ENCODE measurements at regions not wholly inside any gene's neighbourhood (a gene's known extent, or its start where the extent isn't known, plus 50 kb on each side); places are given as distances from the start of the nearest gene placed in this dataset.

DNA sequence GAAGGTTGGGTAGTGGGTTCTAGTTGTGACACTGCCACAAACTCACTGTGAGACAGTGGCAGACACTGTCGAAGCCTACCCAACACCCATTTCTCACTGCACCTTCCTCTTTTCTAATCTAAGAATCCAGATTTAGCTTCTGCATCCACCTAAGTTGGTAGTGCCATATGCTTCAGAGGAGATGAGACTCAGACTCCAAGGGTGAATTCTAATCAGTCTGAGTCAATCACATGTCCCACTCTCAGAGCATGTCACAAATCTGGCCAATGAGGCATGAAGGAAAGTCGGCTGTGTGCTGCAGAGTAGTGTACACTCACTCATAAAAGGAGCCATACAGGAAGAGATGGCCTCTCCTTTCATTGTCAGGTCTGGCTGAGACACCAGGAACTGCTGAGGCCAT is 102.1 kb upstream of the RAP1B start:
- Histone ChIP-seq H3K36me3 (replicated peaks in 1 of 2) (no peaks in the 10 kb centered on the region), H3K9me3 (replicated peaks in 1 of 3) (no peaks in the 10 kb centered on the region), H3K4me3 (no peak overlapping the region), H3K27ac (no peak overlapping the region), H3K27me3 (no peaks in the 10 kb centered on the region), H3K4me1 (replicated peaks in 1 of 2) (no peaks in the 10 kb centered on the region)
- TF ChIP-seq POLR2A (IDR thresholded peaks at IDR 0.05): no peak
- TF ChIP-seq, protein P1, sequence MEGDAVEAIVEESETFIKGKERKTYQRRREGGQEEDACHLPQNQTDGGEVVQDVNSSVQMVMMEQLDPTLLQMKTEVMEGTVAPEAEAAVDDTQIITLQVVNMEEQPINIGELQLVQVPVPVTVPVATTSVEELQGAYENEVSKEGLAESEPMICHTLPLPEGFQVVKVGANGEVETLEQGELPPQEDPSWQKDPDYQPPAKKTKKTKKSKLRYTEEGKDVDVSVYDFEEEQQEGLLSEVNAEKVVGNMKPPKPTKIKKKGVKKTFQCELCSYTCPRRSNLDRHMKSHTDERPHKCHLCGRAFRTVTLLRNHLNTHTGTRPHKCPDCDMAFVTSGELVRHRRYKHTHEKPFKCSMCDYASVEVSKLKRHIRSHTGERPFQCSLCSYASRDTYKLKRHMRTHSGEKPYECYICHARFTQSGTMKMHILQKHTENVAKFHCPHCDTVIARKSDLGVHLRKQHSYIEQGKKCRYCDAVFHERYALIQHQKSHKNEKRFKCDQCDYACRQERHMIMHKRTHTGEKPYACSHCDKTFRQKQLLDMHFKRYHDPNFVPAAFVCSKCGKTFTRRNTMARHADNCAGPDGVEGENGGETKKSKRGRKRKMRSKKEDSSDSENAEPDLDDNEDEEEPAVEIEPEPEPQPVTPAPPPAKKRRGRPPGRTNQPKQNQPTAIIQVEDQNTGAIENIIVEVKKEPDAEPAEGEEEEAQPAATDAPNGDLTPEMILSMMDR (IDR thresholded peaks at IDR 0.05): no peak
- intact Hi-C loops (cut with DNase I): no loop called here
- no peak for DNase-seq
- WGBS, 4 donors: 80 to 92% (median 87%) methylated on average over 1 to 2 of the region's 2 CpGs

DNA sequence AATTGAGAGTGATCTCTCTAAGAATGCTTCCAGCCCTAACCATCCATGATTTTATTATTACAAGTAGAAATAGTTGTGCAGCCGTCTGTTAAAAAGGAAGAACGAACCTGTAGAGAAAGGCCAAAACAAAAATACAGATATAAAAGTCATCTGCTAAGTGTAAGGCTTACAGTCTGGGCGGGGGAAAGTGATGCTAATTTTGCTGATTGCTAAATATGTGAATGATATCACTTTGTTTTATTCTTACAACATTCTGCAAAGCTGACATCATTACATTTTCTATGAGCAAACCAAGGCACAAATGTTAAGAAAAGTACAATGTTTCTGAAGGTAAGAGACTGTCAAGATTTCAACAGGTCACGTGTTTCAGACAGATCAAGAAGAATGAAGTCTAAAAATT is 101.5 kb upstream of the RAP1B start:
- H3K36me3 ChIP-seq (replicated peaks in 1 of 2): no peaks in the 10 kb centered on the region
- no peak for TF ChIP-seq POLR2A (IDR thresholded peaks at IDR 0.05)
- TF ChIP-seq, protein P1 (IDR thresholded peaks at IDR 0.05): no peak
- DNase-seq: no peak
- no peaks in the 10 kb centered on the region for H3K9me3 ChIP-seq (replicated peaks in 1 of 3)
- no peak overlapping the region for H3K4me3 ChIP-seq
- no peaks in the 10 kb centered on the region for H3K4me1 ChIP-seq (replicated peaks in 1 of 2)
- intact Hi-C loops (cut with DNase I): no loop called here
- no peak overlapping the region for H3K27ac ChIP-seq
- no peaks in the 10 kb centered on the region for H3K27me3 ChIP-seq
- 89 to 94% (median 93%) methylated on average over 4 of the region's 4 CpGs for WGBS, 4 donors

DNA sequence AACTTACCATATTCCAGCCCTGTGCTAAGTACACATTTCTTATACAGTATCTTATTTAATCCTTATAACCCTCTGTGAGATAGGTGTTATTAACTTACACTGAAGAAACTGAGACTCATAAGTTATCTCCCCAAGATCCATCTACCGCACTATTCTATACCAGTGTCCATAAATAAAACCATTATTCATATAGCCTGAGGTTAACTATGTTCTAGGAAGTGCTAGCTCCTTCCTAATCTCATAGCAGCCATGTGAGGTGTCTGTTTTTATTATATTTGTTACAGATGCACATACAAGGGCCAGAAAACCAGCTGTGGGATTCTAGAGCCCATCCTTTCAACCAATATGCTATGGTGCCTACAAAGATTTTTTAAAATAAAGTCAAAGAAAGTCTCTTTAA is 100.3 kb upstream of the RAP1B start:
- 87 to 97% (median 91%) methylated on average over 1 of the region's 1 CpG for WGBS, 4 donors
- H3K4me1 ChIP-seq (replicated peaks in 1 of 2): no peaks in the 10 kb centered on the region
- intact Hi-C loops (cut with DNase I): no loop called here
- no peak overlapping the region for H3K4me3 ChIP-seq
- H3K27me3 ChIP-seq: no peaks in the 10 kb centered on the region
- DNase-seq: no peak
- H3K27ac ChIP-seq: peak overlapping the region in 2 of 5 donors; percentile 31 to 38
- TF ChIP-seq, protein P1 (IDR thresholded peaks at IDR 0.05): no peak
- no peak for TF ChIP-seq POLR2A (IDR thresholded peaks at IDR 0.05)
- H3K36me3 ChIP-seq (replicated peaks in 1 of 2): no peaks in the 10 kb centered on the region
- H3K9me3 ChIP-seq (replicated peaks in 1 of 3): no peaks in the 10 kb centered on the region

DNA sequence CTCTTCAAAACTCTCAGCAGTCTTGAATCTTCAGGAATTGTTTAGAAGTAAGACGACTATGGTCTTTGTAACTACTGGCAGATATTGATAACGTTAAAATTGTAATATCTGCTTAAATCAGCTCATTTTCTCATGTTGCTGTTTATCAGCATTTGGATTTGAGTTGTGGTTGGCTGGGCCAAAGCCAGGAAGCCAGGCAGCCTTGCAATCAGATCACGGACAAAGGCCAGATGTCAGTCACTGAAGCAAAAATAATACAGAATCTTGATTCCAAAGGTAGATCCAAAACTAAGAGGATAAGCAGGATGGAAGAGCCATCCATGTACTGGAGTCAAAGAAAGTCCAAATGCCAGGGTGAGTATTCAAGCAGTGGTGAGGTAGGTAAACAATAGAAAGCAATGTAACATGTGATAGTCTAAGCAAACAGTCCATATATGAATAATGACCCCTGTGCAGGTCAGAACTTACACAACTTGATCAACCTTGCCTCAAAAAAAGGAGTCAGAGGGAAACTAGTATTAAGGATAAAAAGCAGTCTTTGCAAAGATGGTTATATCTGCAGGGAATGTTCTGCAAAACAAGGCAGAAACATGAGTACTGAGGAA is 95.8 kb upstream of the RAP1B start:
- no peaks in the 10 kb centered on the region for H3K9me3 ChIP-seq (replicated peaks in 1 of 3)
- H3K4me1 ChIP-seq (replicated peaks in 1 of 2): no peaks in the 10 kb centered on the region
- peak in 1 of 7 donors; percentile 22 for DNase-seq
- intact Hi-C loops (cut with DNase I): no loop called here
- H3K27ac ChIP-seq: no peak overlapping the region
- H3K4me3 ChIP-seq: no peak overlapping the region
- no peak for TF ChIP-seq POLR2A (IDR thresholded peaks at IDR 0.05)
- TF ChIP-seq, protein P1 (IDR thresholded peaks at IDR 0.05): no peak
- no peaks in the 10 kb centered on the region for H3K27me3 ChIP-seq
- no peaks in the 10 kb centered on the region for H3K36me3 ChIP-seq (replicated peaks in 1 of 2)
- 42 to 53% (median 47%) methylated on average over 3 of the region's 3 CpGs for WGBS, 4 donors

Measured in adrenal gland (tissue), 9 donors.